DOHH2 (cell line): ENCODE measurements at regions not wholly inside any gene's neighbourhood (a gene's known extent, or its start where the extent isn't known, plus 50 kb on each side); places are given as distances from the start of the nearest gene placed in this dataset.

Experiments used
- H3F3A ChIP-seq: fragments of 200-600 bp; sonication (generic), shearing (Covaris generic); 2 replicates; pipeline ENCODE4 v1.6.0; 2016; ENCODE audit warnings: antibody characterized with exemption, mild to moderate bottlenecking; ENCODE audit not compliant: control insufficient read depth, insufficient read depth
- H3K27ac ChIP-seq: fragments of 200-600 bp; sonication (generic); 2 replicates; pipeline ENCODE4 v1.5.1; 2014; ENCODE audit warnings: low read depth, mild to moderate bottlenecking, low read length, moderate library complexity
- H3K27me3 ChIP-seq: fragments of 200-600 bp; sonication (generic); 2 replicates; pipeline ENCODE4 v1.6.1; 2014; ENCODE audit warnings: mild to moderate bottlenecking, low read length, mixed read lengths; ENCODE audit not compliant: control insufficient read depth
- H3K36me3 ChIP-seq: fragments of 200-600 bp; sonication (generic); 2 replicates; pipeline ENCODE4 v1.6.1; 2014; ENCODE audit warnings: mild to moderate bottlenecking, low read length, moderate library complexity, mixed read lengths; ENCODE audit not compliant: control insufficient read depth
- H3K4me1 ChIP-seq: fragments of 200-600 bp; sonication (generic); 2 replicates; pipeline ENCODE4 v1.6.1; 2014; ENCODE audit warnings: mild to moderate bottlenecking, low read length, mixed read lengths; ENCODE audit not compliant: control insufficient read depth
- H3K4me2 ChIP-seq: fragments of 200-600 bp; sonication (generic); 2 replicates; pipeline ENCODE4 v1.6.0; 2014; ENCODE audit warnings: mild to moderate bottlenecking, low read length, moderate library complexity
- H3K4me3 ChIP-seq: fragments of 200-600 bp; sonication (generic); 2 replicates; pipeline ENCODE4 v1.5.1; 2014; ENCODE audit warnings: mild to moderate bottlenecking, low read length, mixed read lengths
- H3K79me2 ChIP-seq: fragments of 200-600 bp; sonication (generic); 2 replicates; pipeline ENCODE4 v1.6.1; 2014; ENCODE audit warnings: mild to moderate bottlenecking, low read length, mixed read lengths; ENCODE audit not compliant: control insufficient read depth
- H3K9me2 ChIP-seq: fragments of 200-600 bp; sonication (generic); replicated peaks from 2 replicates; pipeline ENCODE4 v1.6.1; 2014; ENCODE audit warnings: mild to moderate bottlenecking, low read length, mixed read lengths; ENCODE audit not compliant: control insufficient read depth
- H3K9me3 ChIP-seq: fragments of 200-600 bp; sonication (generic); 2 replicates; pipeline ENCODE4 v1.6.1; 2014; ENCODE audit warnings: antibody characterized with exemption, low read length, mixed read lengths; ENCODE audit not compliant: control insufficient read depth, insufficient read depth
- H4K20me1 ChIP-seq: fragments of 200-600 bp; sonication (generic); 2 replicates; pipeline ENCODE4 v1.6.0; 2014; ENCODE audit warnings: low read depth, mild to moderate bottlenecking, antibody characterized with exemption, low read length, moderate library complexity; ENCODE audit not compliant: control insufficient read depth, insufficient read depth
- CTCF ChIP-seq: fragments of 200-600 bp; sonication (generic); IDR thresholded peaks from one replicate; pipeline ENCODE4 v1.5.1; 2014; ENCODE audit warnings: antibody characterized with exemption, mild to moderate bottlenecking, low read depth, low read length; ENCODE audit not compliant: poor library complexity, severe bottlenecking
- EZH2phosphoT487 ChIP-seq: fragments of 200-600 bp; sonication (generic); IDR thresholded peaks from 2 replicates; pipeline ENCODE4 v1.6.1; 2017; ENCODE audit warnings: borderline replicate concordance, mild to moderate bottlenecking, antibody characterized with exemption, low read length, moderate library complexity, mixed read lengths

GRCh38 chr2:160838691-160839090 lies 321.5 kb upstream of the TANK start:
- no peaks in the 10 kb centered on the region for H3K27me3 ChIP-seq
- H3K79me2 ChIP-seq: no peaks in the 10 kb centered on the region
- H3K36me3 ChIP-seq: no peaks in the 10 kb centered on the region
- no peaks in the 10 kb centered on the region for H4K20me1 ChIP-seq
- H3K9me2 ChIP-seq: no peaks in the 10 kb centered on the region
- TF ChIP-seq CTCF (no peak), EZH2phosphoT487 (no peak)
- H3F3A ChIP-seq: no peaks in the 10 kb centered on the region
- H3K9me3 ChIP-seq: no peaks in the 10 kb centered on the region
- no peak overlapping the region for H3K27ac ChIP-seq
- no peaks in the 10 kb centered on the region for H3K4me1 ChIP-seq
- no peak overlapping the region for H3K4me3 ChIP-seq
- no peak overlapping the region for H3K4me2 ChIP-seq

- Histone ChIP-seq H3K36me3 (no peaks in the 10 kb centered on the region), H3K4me1 (no peaks in the 10 kb centered on the region), H3K4me3 (no peak overlapping the region), H3K9me3 (no peaks in the 10 kb centered on the region), H4K20me1 (no peaks in the 10 kb centered on the region), H3K27me3 (no peaks in the 10 kb centered on the region), H3K9me2 (no peaks in the 10 kb centered on the region), H3K4me2 (no peak overlapping the region), H3K27ac (no peak overlapping the region), H3K79me2 (no peaks in the 10 kb centered on the region), H3F3A (no peaks in the 10 kb centered on the region)
- TF ChIP-seq EZH2phosphoT487 (no peak), CTCF (no peak)
Measured at GRCh38 chr2:160842286-160842685, 317.9 kb upstream of the TANK start.

GRCh38 chr2:160859096-160859495 lies 301.1 kb upstream of the TANK start:
- no peak overlapping the region for H3K4me2 ChIP-seq
- H3K79me2 ChIP-seq: no peaks in the 10 kb centered on the region
- H3K4me1 ChIP-seq: no peaks in the 10 kb centered on the region
- no peaks in the 10 kb centered on the region for H3K9me3 ChIP-seq
- H3K27ac ChIP-seq: no peak overlapping the region
- TF ChIP-seq CTCF: no peak
- TF ChIP-seq EZH2phosphoT487: no peak
- no peaks in the 10 kb centered on the region for H3K9me2 ChIP-seq
- no peaks in the 10 kb centered on the region for H3K36me3 ChIP-seq
- H3K27me3 ChIP-seq: peaks cover 2% of the 10 kb centered on the region; the same call in 1 of the 2 replicates
- H3F3A ChIP-seq: no peaks in the 10 kb centered on the region
- H4K20me1 ChIP-seq: no peaks in the 10 kb centered on the region
- no peak overlapping the region for H3K4me3 ChIP-seq

GRCh38 chr2:160862226-160862625 lies 298.0 kb upstream of the TANK start:
- no peak overlapping the region for H3K27ac ChIP-seq
- no peaks in the 10 kb centered on the region for H4K20me1 ChIP-seq
- H3K4me3 ChIP-seq: no peak overlapping the region
- no peaks in the 10 kb centered on the region for H3K9me3 ChIP-seq
- H3K27me3 ChIP-seq: peaks cover 3% of the 10 kb centered on the region; the same call in 1 of the 2 replicates
- H3K4me1 ChIP-seq: no peaks in the 10 kb centered on the region
- H3K79me2 ChIP-seq: no peaks in the 10 kb centered on the region
- no peaks in the 10 kb centered on the region for H3F3A ChIP-seq
- no peaks in the 10 kb centered on the region for H3K36me3 ChIP-seq
- H3K9me2 ChIP-seq: no peaks in the 10 kb centered on the region
- no peak overlapping the region for H3K4me2 ChIP-seq
- TF ChIP-seq CTCF: no peak
- TF ChIP-seq EZH2phosphoT487: no peak
